A549 (cell line): ENCODE measurements at regions not wholly inside any gene's neighbourhood (a gene's known extent, or its start where the extent isn't known, plus 50 kb on each side); places are given as distances from the start of the nearest gene placed in this dataset.

Experiments
- JUNB ChIP-seq: fragments of >200 bp; sonication (Bioruptor Twin); formaldehyde crosslinking; IDR thresholded peaks from 2 replicates; pipeline ENCODE4 v1.6.1; 2016
- MYC ChIP-seq: IDR thresholded peaks from 2 replicates; pipeline ENCODE4 v1.6.1; 2012; ENCODE audit warnings: mild to moderate bottlenecking, inconsistent platforms, low read length, improper control_type of control experiment, borderline replicate concordance
- TF ChIP-seq, protein P1 (sequence below): fragments of >200 bp; sonication (Bioruptor Twin); formaldehyde crosslinking; IDR thresholded peaks from 3 replicates; pipeline ENCODE4 v1.5.1; 2016
- TF ChIP-seq, protein P2 (sequence below): fragments of 200-600 bp; sonication (generic); IDR thresholded peaks from 2 replicates; pipeline ENCODE4 v1.6.1; 2016; ENCODE audit warnings: antibody characterized with exemption, mild to moderate bottlenecking, moderate library complexity
- TF ChIP-seq, protein P3 (sequence below): fragments of >200 bp; sonication (Bioruptor Twin); formaldehyde crosslinking; IDR thresholded peaks from 3 replicates; pipeline ENCODE4 v1.6.1; 2016
- TF ChIP-seq, protein P4 (sequence below): fragments of 450-650 bp; IDR thresholded peaks from 2 replicates; pipeline ENCODE4 v1.6.1; 2014; ENCODE audit warnings: antibody characterized with exemption

DNA sequence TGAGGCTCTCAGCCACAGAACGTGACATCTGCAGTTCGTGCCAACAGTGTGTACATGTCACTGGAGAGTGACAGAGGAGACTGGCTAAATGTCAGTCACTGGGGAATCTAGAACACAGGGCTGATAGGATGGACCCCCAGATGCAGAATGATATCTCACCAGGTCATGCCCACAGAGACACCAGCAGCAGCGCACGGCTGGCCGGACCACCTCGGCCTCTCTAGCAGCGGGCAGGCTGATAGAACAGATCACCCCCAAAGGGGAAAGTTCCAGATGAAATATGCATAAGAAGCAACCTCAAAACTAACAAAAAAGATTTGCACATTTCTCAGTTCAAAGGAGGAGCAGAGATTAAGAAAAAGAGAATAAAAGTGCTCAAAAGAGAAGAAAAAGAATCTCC, 266.5 kb downstream of the SEC23A start:
- TF ChIP-seq JUNB (no peak), MYC (no peak)
- TF ChIP-seq, protein P1, sequence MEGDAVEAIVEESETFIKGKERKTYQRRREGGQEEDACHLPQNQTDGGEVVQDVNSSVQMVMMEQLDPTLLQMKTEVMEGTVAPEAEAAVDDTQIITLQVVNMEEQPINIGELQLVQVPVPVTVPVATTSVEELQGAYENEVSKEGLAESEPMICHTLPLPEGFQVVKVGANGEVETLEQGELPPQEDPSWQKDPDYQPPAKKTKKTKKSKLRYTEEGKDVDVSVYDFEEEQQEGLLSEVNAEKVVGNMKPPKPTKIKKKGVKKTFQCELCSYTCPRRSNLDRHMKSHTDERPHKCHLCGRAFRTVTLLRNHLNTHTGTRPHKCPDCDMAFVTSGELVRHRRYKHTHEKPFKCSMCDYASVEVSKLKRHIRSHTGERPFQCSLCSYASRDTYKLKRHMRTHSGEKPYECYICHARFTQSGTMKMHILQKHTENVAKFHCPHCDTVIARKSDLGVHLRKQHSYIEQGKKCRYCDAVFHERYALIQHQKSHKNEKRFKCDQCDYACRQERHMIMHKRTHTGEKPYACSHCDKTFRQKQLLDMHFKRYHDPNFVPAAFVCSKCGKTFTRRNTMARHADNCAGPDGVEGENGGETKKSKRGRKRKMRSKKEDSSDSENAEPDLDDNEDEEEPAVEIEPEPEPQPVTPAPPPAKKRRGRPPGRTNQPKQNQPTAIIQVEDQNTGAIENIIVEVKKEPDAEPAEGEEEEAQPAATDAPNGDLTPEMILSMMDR: no peak
- TF ChIP-seq, protein P2, sequence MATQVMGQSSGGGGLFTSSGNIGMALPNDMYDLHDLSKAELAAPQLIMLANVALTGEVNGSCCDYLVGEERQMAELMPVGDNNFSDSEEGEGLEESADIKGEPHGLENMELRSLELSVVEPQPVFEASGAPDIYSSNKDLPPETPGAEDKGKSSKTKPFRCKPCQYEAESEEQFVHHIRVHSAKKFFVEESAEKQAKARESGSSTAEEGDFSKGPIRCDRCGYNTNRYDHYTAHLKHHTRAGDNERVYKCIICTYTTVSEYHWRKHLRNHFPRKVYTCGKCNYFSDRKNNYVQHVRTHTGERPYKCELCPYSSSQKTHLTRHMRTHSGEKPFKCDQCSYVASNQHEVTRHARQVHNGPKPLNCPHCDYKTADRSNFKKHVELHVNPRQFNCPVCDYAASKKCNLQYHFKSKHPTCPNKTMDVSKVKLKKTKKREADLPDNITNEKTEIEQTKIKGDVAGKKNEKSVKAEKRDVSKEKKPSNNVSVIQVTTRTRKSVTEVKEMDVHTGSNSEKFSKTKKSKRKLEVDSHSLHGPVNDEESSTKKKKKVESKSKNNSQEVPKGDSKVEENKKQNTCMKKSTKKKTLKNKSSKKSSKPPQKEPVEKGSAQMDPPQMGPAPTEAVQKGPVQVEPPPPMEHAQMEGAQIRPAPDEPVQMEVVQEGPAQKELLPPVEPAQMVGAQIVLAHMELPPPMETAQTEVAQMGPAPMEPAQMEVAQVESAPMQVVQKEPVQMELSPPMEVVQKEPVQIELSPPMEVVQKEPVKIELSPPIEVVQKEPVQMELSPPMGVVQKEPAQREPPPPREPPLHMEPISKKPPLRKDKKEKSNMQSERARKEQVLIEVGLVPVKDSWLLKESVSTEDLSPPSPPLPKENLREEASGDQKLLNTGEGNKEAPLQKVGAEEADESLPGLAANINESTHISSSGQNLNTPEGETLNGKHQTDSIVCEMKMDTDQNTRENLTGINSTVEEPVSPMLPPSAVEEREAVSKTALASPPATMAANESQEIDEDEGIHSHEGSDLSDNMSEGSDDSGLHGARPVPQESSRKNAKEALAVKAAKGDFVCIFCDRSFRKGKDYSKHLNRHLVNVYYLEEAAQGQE: no peak
- TF ChIP-seq, protein P3, sequence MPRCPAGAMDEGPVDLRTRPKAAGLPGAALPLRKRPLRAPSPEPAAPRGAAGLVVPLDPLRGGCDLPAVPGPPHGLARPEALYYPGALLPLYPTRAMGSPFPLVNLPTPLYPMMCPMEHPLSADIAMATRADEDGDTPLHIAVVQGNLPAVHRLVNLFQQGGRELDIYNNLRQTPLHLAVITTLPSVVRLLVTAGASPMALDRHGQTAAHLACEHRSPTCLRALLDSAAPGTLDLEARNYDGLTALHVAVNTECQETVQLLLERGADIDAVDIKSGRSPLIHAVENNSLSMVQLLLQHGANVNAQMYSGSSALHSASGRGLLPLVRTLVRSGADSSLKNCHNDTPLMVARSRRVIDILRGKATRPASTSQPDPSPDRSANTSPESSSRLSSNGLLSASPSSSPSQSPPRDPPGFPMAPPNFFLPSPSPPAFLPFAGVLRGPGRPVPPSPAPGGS: no peak
- TF ChIP-seq, protein P4, sequence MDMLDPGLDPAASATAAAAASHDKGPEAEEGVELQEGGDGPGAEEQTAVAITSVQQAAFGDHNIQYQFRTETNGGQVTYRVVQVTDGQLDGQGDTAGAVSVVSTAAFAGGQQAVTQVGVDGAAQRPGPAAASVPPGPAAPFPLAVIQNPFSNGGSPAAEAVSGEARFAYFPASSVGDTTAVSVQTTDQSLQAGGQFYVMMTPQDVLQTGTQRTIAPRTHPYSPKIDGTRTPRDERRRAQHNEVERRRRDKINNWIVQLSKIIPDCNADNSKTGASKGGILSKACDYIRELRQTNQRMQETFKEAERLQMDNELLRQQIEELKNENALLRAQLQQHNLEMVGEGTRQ: no peak
